ENCODE measurements at regions not wholly inside any gene's neighbourhood (a gene's known extent, or its start where the extent isn't known, plus 50 kb on each side); places are given as distances from the start of the nearest gene placed in this dataset.

DNA sequence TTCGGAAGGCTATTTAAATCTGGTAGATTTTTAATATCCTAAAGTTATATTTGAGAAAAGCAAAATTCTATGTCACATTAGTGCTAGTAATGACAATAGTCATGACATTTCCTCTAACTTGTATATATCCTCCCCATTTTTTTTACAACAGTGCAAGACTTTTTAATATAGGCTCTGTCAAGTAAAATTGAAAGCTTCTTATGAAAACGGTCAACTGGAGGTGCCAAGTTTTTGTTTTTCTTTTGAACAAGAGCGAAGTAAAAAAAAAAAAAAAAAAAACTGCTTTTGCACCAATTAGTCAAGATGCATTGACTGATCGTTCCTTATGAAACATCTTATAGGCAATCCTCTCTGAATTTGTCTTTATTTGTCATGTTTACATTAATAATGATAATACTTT is 389.3 kb downstream of the STK39 start:
- TF ChIP-seq CTCF (IDR thresholded peaks at IDR 0.05) (no peak), EP300 (IDR thresholded peaks at IDR 0.05) (no peak)
